ENCODE measurements at regions not wholly inside any gene's neighbourhood (a gene's known extent, or its start where the extent isn't known, plus 50 kb on each side); places are given as distances from the start of the nearest gene placed in this dataset.

DNA sequence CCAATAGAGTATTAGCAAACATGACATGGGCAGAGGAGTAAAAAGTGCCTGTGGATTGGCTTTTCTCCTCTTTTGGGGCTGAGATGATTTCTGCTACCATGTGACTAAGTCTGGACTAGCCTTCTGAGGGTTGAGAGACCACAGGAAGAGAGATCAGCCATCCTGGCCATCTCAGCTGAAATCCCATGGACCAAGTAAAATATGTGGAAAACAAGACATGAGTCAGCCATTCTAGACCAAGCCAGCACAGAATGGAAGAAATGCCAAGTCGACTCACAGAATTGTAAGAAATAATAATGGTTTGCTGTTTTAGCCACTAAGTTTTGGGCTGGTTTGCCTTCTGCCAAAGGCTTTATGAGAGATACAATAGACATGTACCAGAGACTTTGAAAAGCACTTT lies 377.8 kb downstream of the CHSY3 start:
- TF ChIP-seq, protein P1, sequence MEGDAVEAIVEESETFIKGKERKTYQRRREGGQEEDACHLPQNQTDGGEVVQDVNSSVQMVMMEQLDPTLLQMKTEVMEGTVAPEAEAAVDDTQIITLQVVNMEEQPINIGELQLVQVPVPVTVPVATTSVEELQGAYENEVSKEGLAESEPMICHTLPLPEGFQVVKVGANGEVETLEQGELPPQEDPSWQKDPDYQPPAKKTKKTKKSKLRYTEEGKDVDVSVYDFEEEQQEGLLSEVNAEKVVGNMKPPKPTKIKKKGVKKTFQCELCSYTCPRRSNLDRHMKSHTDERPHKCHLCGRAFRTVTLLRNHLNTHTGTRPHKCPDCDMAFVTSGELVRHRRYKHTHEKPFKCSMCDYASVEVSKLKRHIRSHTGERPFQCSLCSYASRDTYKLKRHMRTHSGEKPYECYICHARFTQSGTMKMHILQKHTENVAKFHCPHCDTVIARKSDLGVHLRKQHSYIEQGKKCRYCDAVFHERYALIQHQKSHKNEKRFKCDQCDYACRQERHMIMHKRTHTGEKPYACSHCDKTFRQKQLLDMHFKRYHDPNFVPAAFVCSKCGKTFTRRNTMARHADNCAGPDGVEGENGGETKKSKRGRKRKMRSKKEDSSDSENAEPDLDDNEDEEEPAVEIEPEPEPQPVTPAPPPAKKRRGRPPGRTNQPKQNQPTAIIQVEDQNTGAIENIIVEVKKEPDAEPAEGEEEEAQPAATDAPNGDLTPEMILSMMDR (IDR thresholded peaks at IDR 0.05): no peak
- TF ChIP-seq POLR2A (IDR thresholded peaks at IDR 0.05): no peak
